ENCODE measurements at regions not wholly inside any gene's neighbourhood (a gene's known extent, or its start where the extent isn't known, plus 50 kb on each side); places are given as distances from the start of the nearest gene placed in this dataset.

DNA sequence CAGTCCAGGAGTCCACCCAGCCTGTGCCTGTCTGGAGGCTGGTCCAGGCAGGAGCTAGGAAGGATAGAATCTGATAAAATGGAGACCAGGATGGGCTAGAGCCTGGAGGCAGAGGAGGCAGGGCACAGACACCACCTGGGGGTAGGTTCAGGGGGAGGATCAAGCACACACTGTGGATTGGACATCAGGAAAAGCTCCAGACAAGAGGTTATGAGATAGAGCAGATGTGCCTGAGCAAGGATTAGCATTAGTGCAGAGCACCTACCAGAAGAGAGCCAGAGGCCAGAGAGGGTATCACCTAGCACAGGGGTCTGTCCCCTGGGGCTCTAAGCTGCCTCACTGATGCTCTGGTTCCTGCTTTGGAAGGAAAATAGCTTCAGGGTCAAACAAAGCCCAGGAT, 216.7 kb upstream of the ZC3H12A start:
- intact Hi-C loops (cut with DNase I), result no loop called here
- ATAC-seq (no peak), DNase-seq (no peak)
- Histone ChIP-seq H3K27ac (no peak overlapping the region), H3K36me3 (no peaks in the 10 kb centered on the region), H3K4me3 (no peak overlapping the region), H3K4me1 (no peaks in the 10 kb centered on the region), H3K9me3 (no peaks in the 10 kb centered on the region), H3K27me3 (ENCODE audit: low read depth) (peaks cover 45% of the 10 kb centered on the region)
- TF ChIP-seq, protein P1, sequence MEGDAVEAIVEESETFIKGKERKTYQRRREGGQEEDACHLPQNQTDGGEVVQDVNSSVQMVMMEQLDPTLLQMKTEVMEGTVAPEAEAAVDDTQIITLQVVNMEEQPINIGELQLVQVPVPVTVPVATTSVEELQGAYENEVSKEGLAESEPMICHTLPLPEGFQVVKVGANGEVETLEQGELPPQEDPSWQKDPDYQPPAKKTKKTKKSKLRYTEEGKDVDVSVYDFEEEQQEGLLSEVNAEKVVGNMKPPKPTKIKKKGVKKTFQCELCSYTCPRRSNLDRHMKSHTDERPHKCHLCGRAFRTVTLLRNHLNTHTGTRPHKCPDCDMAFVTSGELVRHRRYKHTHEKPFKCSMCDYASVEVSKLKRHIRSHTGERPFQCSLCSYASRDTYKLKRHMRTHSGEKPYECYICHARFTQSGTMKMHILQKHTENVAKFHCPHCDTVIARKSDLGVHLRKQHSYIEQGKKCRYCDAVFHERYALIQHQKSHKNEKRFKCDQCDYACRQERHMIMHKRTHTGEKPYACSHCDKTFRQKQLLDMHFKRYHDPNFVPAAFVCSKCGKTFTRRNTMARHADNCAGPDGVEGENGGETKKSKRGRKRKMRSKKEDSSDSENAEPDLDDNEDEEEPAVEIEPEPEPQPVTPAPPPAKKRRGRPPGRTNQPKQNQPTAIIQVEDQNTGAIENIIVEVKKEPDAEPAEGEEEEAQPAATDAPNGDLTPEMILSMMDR (IDR thresholded peaks at IDR 0.05), result no peak

DNA sequence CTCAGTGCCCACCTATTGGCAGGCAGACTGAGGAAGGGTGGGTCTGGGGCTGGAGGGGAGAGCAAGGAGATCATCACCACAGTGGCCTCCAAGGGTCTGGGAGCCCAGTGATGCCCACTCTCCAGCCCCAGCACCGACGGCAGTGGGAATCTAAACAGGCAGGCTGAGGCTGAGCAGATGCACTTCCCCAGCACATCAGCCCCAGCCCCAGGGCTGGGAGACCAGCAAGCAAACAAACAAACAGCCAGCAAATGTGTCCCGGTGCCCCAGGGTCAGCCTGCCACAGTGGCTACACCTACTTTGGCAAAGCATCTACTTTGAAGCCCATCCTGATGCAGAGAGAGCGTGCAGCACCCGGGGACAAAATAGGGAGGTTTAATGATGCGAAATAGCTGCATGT, 216.3 kb upstream of the ZC3H12A start:
- Histone ChIP-seq H3K9me3 (no peaks in the 10 kb centered on the region), H3K4me1 (no peaks in the 10 kb centered on the region), H3K27ac (no peak overlapping the region), H3K36me3 (no peaks in the 10 kb centered on the region), H3K4me3 (no peak overlapping the region), H3K27me3 (ENCODE audit: low read depth) (peaks cover 45% of the 10 kb centered on the region)
- intact Hi-C loops (cut with DNase I), result no loop called here
- ATAC-seq, result no peak
- no peak for DNase-seq
- TF ChIP-seq, protein P1 (IDR thresholded peaks at IDR 0.05), result no peak

DNA sequence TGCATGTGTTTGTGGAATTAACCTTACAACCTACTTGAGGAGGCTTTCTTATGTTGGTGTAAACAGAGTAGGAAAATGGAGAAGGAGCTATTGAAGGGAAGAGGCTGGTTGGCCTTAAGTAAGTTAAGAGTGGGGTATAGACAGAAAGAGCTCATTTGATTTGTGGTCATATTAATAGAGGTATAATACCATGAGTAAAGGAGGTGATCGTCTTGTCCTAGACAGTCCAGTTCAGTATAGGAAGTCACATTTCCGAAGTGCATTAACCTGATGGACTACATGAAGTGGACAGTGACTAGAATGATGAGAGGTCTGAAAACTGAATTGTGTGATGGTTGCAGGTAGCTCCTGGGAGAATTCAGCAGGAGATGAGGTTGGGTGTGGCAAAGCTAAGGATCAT, 215.4 kb upstream of the ZC3H12A start:
- intact Hi-C loops (cut with DNase I), result no loop called here
- Histone ChIP-seq H3K36me3 (no peaks in the 10 kb centered on the region), H3K27me3 (ENCODE audit: low read depth) (peaks cover 45% of the 10 kb centered on the region), H3K27ac (no peak overlapping the region), H3K9me3 (no peaks in the 10 kb centered on the region), H3K4me1 (no peaks in the 10 kb centered on the region), H3K4me3 (no peak overlapping the region)
- TF ChIP-seq, protein P1 (IDR thresholded peaks at IDR 0.05), result no peak
- ATAC-seq (no peak), DNase-seq (no peak)

DNA sequence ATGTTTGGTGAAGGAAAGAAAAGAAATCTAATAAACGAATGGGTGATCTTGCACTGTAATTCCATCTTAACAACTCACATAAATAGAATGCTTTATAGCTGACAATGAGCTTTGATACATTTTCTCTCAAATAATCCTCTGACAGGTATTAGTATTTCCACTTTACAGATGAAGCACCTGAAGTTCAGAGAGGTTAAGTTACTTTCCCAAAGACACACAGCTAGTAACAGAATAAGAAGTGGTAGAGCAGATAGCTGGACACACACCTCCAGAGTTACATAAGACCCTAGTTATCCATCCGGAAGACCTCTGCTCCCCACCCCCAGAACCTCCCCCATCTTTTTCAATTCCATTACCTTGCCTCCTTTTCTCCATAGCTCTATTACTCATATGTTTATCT, 213.3 kb upstream of the ZC3H12A start:
- TF ChIP-seq, protein P1 (IDR thresholded peaks at IDR 0.05), result no peak
- no peak for DNase-seq
- ATAC-seq, result no peak
- no peak overlapping the region for H3K4me3 ChIP-seq
- no peaks in the 10 kb centered on the region for H3K9me3 ChIP-seq
- no peaks in the 10 kb centered on the region for H3K36me3 ChIP-seq
- H3K27ac ChIP-seq, result no peak overlapping the region
- intact Hi-C loops (cut with DNase I), result no loop called here
- H3K27me3 ChIP-seq (ENCODE audit: low read depth), result peaks cover 43% of the 10 kb centered on the region
- no peaks in the 10 kb centered on the region for H3K4me1 ChIP-seq

DNA sequence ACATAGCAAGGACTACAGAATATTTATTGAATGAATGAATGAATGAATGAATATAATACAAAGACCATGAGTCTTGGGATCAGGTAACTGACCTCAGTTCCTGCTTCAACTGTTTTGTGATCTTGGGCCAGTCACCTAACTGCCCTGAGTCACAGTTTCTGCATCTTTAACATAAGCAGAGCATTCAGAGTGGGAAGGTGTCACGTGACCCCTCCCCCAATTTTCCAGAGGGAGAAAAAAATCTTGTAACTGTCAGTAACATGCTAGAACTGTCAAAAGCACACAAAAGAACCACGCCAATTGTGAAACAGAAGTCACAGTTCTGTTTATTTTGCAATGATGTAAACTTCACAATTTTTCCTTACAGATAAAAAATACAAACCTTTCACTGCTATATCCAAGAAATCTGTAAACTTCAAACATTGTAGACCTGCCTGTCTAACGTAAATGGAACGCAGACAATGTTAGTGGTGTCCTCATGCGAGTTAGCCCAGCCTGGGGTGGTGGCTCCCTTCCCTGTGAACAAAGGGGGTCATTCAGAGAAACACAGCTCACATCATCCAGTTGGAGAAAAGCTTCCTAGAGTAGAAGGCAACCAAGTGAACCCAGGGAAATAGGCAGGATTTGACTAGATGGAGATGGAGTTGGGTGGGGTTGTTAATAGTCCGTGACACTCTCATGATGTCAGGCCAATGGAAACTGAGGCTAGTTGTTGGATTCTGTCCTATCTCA, 211.8 kb upstream of the ZC3H12A start:
- Histone ChIP-seq H3K4me3 (no peak overlapping the region), H3K9me3 (no peaks in the 10 kb centered on the region), H3K36me3 (no peaks in the 10 kb centered on the region), H3K27me3 (ENCODE audit: low read depth) (peaks cover 33% of the 10 kb centered on the region), H3K27ac (no peak overlapping the region), H3K4me1 (no peaks in the 10 kb centered on the region)
- intact Hi-C loops (cut with DNase I), result no loop called here
- TF ChIP-seq, protein P1 (IDR thresholded peaks at IDR 0.05), result no peak
- ATAC-seq, result no peak
- no peak for DNase-seq

Data from lower lobe of right lung (tissue), 2 donors.